ENCODE measurements at regions not wholly inside any gene's neighbourhood (a gene's known extent, or its start where the extent isn't known, plus 50 kb on each side); places are given as distances from the start of the nearest gene placed in this dataset.

- DNase-seq (ENCODE audit: low spot score), result no peak
These were observed 52.1 kb upstream of the HTATIP2 start for GRCh38 chr11:20311444-20311843.

GRCh38 chr11:20310596-20311394 lies 52.7 kb upstream of the HTATIP2 start:
- peak; percentile 28 for DNase-seq (ENCODE audit: low spot score)

DNA sequence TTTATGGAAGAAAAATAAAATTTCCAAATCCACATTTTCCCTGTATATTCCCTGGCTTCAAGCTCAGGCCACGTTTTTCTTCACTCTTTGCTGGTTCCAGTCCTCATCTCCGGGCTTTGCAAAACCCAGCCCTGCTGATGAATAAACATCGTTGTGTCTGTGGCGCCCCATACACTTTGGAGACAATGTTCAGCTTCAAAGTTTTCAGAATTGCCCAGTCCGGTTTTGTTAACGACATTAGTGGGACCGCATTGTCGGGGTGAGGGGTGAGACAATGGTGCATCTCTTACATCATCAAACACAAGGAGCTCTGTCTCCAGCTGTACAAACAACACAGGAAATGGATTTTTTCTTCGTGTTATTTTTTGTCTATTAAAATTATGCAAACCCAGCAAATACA lies 53.4 kb upstream of the HTATIP2 start:
- DNase-seq (ENCODE audit: low spot score), result peak; percentile 93

DNA sequence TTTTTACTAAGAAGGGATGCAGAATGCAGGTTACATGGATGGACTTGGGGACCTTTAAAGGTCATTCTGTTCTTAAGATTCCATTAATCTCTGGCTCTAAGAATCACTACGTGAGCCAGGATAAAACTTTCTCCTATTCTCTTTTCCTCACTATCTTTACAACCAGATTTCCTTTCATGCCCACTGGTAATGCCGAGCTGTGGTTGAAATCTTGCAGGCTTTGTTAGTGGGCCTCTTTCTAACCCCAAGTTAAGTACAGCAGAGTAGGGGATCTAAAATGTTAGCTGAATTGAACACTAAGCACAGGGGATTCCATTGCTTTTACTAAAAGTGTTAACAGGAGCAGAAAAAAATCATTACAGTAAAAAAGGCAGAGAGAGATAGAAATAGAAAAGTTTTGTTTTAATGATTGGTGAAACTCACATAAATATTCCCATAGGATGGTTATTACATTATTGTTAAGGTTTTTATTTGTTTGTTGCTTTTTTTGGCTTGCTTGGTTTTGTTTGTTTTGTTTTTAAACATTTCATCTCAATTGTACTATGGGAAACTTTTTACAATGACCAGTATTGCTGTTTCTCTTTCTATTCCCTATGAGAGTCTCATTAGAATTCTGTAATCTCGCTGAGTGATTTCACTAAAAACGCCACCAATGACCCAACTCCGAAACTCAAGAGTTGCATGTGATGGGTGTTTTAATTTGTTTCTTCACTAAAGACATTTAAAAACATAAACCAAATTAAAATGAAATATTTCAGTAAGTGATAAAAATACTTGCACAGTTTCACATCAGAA lies 54.1 kb upstream of the HTATIP2 start:
- DNase-seq (ENCODE audit: low spot score), result no peak

GRCh38 chr11:20308601-20309000 lies 54.9 kb upstream of the HTATIP2 start:
- no peak for DNase-seq (ENCODE audit: low spot score)

DNA sequence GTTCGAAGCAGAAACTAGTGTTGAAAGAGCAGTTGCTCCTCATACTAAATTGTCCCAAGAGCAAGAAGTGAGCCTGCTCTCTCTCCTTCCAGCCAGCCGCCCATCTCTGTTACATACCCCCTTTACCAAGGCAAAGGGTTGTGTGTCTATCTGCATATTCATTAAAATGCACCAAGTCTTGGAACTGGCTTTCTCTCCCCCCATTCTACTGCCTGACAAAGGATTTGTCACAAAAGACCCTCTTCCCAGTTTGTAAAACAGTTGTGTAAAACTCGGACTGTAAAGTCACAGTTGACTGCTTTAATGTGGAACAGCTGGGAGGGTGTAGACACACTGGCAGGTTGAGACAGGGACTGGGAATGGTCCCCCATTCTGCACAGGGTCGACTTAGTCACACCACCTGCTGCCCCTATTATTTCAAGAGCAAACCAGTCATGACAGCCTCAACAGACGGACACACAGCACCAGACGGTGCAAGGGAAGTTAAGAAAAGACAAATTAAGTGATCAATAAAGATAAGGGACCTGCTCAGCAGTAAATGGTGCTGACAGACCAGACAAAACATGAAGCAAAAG lies 60.0 kb upstream of the HTATIP2 start:
- no peak for DNase-seq (ENCODE audit: low spot score)

DNA sequence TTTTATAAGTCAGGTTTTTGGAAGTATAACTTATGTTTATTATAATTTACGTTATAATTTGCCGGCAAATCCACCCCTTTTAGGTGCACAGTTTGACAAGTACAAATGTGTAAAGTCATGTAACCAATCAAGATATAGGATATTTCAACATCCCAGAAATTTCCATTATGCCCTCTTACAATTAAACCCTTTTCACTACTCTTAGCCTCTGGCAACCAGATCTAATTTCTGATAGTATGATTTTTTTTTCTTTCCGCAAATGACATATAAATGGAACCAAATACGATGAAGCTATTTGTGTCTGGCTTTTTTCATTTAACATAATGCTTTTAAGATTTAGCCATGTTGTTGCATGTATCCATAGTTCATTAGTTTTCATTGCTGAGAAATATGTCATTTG lies 69.5 kb upstream of the HTATIP2 start:
- no peak for DNase-seq (ENCODE audit: low spot score)

DNA sequence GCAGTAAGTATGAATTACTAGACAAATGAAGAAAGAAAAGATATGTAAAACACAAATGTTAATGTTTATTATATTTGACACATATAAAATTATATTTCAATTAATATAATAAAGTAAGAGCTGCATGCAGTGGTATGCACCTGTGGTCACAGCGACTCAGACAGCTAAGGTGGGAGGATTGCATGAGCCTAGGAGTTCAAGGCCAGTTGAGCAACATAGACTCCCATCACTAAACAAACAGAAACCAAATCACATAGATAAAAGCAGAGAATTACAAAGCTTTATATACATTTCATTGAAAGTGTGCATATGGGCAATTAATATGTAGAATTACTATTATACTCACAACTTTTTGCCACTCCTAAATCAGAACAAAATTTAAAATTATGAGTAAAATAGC lies 70.0 kb upstream of the HTATIP2 start:
- DNase-seq (ENCODE audit: low spot score), result no peak

DNA sequence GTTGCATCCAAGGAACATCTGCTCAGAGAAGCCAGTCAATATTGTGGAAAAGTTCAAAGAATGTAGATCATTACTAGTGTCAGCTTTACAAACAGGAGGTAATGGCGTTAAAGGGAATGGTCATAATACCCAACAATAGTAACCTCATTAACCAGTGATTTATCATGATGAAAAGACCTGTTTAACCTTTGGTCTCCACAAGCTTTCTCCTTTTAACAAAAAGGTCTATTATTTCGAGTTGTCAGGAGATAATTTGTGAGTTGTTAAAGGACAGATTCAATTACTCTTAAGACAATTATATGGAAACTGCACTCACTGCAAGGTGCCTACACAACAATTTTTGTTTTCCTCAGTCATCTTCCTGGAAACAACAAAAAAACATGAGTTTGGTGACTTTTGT lies 73.8 kb upstream of the HTATIP2 start:
- DNase-seq (ENCODE audit: low spot score), result no peak

- no peak for DNase-seq (ENCODE audit: low spot score)
These were observed 80.0 kb upstream of the HTATIP2 start for GRCh38 chr11:20283475-20283874.

- no peak for DNase-seq (ENCODE audit: low spot score)
These were observed 84.8 kb upstream of the HTATIP2 start for GRCh38 chr11:20278727-20279126.

DNA sequence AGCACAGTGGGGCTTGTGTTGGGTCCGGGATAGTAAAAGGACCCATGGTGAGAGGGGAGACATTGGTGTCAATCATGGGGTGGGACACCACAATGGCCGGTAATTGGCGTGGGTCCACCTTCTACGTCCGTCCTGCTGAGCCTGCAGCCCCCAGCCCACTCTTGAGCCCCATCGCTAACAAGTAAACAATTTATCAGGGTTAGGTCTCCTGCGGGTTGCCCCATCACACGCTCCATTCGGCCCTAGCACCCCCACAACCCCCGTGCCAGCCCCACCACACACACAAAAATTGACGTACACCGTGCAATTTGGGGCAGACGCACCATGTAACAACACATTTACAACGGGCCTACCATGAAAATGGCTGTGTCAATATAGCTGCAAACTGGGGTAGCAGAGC lies 86.5 kb upstream of the HTATIP2 start:
- no peak for DNase-seq (ENCODE audit: low spot score)

- DNase-seq (ENCODE audit: low spot score), result no peak
These were observed 87.2 kb upstream of the HTATIP2 start for GRCh38 chr11:20275987-20276965.

- no peak for DNase-seq (ENCODE audit: low spot score)
These were observed 89.5 kb upstream of the HTATIP2 start for GRCh38 chr11:20274031-20274430.

DNA sequence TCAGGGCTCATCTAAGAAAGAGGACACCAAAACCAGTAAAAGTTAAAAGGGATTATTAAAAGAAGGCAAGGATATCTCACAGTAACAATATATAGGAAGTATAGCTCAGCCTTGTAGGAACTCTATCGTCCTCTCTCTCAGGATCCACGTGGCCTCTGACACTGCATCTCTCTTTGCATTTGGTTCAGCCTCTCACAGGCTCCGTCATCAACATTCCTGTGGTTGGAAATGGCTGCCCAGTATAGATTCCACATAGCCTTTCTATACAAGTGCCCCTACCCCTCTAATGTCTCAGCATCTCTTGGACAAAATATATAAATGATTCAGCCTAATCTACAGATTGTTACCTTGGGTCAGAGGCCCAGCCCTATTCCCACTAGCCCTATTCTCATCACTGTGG lies 101.3 kb upstream of the DBX1 start:
- DNase-seq (ENCODE audit: low spot score), result no peak

DNA sequence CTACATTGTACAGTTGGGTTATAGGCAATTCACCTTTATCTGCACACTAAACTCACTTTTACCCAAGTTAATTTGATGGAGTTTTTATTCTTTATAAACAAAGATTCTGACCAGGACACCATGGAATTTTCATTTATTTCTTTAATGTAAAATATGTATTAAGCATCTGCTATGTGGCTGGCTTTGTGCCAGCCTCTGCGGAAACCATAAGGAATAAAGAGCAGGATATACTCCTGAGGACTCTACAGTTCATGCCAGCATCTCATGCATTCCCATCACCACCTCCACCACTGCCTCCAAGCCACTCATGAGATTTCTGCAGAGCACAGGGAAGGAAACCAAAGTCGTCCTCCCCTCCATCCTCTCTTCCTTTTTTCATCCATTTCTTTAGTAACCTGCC lies 100.0 kb upstream of the DBX1 start:
- no peak for DNase-seq (ENCODE audit: low spot score)

DNA sequence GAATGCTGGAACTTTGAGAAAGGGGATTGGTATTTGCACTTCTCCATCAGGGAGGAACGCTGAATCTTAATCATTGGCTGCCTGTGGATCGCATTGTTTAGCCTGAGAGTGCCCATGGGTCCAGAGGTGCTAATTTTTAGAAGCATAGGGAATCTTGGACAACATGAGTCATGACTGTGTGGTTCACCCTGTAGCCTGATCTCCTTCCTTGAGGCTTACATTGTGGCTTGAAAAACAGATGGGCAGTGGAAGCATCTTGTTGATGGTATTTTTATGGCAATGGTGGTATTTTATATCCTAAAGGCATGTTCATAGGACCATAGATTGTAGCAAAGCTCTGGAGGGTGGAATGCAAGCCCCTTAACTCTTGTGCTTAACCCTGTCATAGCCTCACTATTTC lies 99.2 kb upstream of the DBX1 start:
- DNase-seq (ENCODE audit: low spot score), result no peak

GRCh38 chr11:20258376-20258895 lies 98.2 kb upstream of the DBX1 start:
- DNase-seq (ENCODE audit: low spot score), result no peak

- DNase-seq (ENCODE audit: low spot score), result no peak
These were observed 96.7 kb upstream of the DBX1 start for GRCh38 chr11:20256925-20257324.

- no peak for DNase-seq (ENCODE audit: low spot score)
These were observed 93.5 kb upstream of the DBX1 start for GRCh38 chr11:20253796-20254195.

- no peak for DNase-seq (ENCODE audit: low spot score)
These were observed 91.2 kb upstream of the DBX1 start for GRCh38 chr11:20251496-20251895.
